GM19395 (cell line): ENCODE measurements at regions not wholly inside any gene's neighbourhood (a gene's known extent, or its start where the extent isn't known, plus 50 kb on each side); places are given as distances from the start of the nearest gene placed in this dataset.

Experiments
- ATAC-seq: cut with Tn5 transposase; IDR thresholded peaks from one replicate; pipeline ENCODE4 v1.9.1; 2021; ENCODE audit warnings: mild to moderate bottlenecking, moderate library complexity; ENCODE audit not compliant: unreplicated experiment

DNA sequence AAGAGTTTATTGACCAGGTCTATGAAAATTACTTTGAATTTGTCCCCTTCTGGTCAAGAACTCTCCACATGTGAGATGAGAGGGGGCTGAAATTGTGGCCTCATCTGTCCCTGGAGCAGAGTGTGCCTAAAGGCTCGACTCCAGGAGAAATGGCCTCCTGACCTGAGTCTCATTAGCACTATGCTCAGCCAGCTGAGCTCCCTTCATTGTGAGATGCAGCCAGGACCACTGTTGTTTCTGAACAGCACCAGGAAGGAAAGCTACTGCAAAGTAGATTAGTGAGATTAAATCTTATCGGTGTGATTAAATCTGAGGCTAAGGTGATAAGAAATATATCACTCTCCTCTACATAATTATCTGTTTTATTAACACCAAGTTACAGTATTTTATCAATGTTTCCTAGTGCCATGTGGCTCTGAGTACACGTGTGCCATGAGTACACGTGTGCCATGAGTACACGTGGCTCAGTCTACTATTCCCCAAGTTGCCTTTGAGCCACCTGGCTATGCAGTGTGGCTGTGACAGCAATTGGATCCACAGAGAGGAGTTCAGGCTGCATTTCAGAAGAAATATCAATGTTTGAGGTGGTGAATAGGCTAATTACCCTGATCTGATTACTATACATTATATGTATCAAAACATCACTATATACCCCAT is 126.9 kb downstream of the IPMK start:
- ATAC-seq, result no peak

DNA sequence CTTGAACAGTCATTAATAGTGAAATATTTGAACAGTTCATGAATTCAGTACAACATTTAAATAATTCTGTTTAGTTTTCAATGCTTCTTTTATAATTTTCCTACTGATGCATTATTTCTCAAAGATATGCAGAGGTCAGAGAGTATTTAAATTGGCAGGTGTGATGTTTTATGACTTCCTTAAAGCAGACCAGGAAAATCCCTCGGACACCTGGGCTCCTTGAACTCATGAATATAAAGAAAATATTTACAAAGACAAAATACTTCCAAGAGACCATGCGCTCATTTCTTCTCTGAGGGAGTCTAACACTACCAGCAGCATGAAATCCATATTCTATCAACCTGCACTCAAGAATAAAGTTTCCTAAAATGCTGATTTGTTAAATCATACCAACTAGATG is 127.6 kb downstream of the IPMK start:
- ATAC-seq, result no peak

- no peak for ATAC-seq
Measured at GRCh38 chr10:58137813-58138212, 129.9 kb downstream of the IPMK start.

- no peak for ATAC-seq
Measured at GRCh38 chr10:58115218-58116050, 152.3 kb downstream of the IPMK start.

DNA sequence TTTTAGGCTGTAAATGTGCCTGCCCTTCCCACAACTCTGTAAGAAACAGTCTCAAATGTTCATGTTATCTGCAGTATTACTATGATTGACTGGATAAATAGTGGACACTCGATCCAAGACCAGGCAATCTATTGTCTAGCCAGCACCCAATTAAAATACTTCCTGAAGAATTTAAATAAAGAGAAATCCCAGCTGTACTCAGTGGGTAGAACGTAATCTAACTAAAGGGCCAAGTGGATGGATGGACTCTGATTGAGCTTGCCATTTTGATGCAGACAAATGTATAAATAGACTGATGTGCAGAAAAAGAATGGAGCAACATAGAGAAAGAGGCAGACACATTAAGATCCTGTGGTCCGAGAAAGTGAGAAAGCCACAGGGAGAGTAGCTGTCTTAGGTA is 158.0 kb downstream of the IPMK start:
- no peak for ATAC-seq

DNA sequence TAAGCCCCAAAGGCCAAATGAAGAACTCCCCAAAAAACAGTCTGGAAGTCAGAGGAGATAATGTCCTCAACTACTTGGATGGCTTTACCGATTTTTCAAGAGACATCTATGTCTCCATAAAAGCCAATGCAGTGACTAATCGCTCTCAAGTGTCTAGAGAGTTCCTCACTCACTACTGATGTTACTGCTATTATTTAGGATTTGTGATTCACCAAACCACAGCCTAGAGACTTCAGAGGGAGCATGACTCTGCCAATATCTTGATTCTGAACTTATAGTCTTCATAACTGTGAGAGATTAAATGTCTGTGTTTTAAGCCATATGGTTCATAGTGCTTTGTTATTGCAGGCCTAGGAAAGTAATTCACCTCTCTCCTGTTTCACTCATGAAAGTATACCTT is 160.2 kb downstream of the IPMK start:
- no peak for ATAC-seq

DNA sequence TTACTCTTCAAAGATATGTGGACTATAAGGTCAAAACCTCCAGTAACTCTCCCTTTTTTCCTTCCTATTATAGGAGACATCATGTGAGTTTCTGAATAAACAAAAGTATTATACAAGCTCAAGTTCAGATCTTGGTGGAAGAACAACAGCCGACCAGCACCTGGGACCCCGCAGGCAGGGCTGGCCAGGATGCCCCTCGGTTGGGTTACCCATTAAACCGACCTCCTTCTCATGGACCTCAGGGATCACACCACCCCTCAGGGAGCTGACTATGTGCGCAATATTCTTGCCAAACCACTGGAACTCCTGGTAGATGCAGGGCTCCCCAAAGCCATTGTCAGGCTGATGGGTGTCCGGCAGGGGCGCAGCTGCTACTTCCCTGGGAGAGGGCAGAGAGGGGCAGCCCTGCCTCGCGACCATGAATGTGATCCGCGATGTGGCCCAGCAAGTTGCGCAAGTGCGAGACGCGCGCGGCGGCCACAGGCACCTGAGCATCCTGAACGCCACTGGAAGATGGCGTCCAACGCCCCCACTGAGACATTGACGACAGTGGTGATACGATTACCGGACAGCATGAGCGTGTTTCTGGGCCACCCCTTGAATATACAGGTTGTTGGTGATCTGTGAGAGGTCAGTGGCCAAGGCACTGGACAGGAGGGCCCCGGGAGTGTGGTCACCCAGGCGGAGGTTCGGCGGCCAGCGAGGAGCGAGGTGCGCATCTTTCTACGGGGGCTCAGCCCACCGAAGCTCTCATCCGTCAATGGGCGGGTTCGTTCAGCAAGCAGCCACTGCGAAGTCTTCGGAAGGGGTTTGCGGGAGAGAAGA is 161.3 kb downstream of the IPMK start:
- ATAC-seq, result no peak

DNA sequence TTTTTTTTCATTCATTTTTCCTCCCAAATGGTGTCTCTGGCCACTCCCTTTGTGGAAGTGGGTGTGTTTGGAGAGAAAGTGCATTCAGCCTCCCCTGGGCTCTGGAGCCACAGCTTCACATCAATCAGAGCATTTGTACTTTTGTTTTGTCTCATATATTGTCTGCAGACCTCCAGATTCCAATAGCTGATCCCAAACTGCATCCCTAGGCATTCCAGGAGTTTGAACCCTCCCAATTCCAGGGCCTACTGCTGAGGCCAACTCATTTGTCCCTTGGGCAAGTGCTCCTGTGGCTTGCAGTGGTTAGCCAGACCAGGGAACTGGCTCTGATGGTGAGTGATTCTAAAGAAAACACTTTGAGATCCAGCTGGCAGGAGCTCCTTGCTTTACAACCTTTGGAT is 163.3 kb downstream of the IPMK start:
- ATAC-seq, result no peak

DNA sequence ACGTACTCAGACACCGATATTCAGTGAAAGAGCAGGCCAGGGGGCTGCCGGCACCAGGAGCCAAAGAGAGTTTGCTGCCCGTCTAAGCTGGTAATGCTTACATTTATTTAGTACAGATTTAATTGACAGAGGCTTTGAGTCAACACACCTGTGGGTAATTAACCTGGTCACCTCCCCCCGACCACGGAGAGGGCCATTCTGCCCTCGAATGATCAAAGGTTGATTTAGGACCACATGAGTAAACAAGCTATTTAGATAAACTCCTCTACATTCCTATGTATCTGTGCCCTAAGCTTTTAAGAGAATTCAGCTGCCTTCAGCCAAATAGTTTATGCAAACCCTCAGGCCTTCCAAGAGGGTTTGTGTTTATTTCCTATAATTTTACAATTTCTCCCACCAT is 164.8 kb downstream of the IPMK start:
- no peak for ATAC-seq

DNA sequence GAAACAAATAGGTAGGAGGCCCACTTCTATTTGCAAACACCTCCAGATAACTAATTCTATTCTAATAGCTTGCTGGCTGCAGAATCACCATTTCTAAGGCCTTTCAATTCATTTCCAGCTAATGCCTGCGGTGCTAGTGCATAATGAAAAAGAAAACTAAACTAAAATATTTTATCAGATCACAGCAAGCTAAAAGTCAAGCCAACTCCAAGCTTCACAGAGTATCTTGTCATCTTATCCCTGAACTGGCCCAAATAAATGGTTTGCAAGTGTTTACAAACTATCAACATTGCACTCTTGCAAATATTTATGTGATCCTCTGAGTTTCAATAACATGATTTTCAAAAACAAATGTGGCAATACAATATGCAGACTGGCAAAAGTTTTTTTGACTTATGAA is 166.0 kb downstream of the IPMK start:
- ATAC-seq, result no peak

GRCh38 chr10:58094985-58095718 is 172.5 kb downstream of the IPMK start:
- no peak for ATAC-seq

DNA sequence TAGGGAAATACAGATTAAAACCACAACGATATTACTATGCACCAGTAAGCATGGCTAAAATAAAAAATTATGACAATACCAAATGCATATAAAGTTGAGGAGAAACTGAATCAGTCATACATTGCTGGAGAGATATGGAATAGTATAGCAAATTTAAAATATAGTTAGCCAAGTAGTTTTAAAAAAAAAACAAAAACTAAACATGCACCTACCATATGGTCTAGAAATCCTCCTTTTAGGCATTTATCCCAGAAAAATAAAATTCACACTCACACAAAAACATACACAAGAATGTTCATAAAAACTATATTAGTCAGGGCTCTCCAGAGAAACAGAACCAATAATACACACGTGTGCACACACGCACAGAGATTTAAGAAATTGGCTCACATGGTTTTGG is 175.8 kb downstream of the IPMK start:
- no peak for ATAC-seq

GRCh38 chr10:58089739-58090138 is 178.0 kb downstream of the IPMK start:
- ATAC-seq, result no peak

- no peak for ATAC-seq
Measured at GRCh38 chr10:58087896-58088295, 179.8 kb downstream of the IPMK start.

DNA sequence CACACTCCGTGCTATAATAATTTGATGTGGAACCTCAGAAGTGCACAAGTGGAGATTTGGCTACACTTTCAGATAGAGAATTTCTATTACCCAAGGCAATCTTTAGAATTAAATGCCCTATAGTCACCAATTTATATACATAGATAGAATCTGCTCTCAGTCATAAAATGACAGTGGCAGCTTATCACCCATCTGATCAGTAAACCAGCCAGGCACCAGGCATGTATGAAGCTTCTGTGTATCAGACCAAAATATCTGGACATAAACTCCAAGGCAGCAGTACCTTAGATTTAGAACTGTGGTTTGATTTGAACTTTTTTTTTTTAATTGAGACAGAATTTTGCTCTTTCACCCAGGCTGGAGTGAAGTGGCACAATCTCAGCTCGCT is 180.9 kb downstream of the IPMK start:
- ATAC-seq, result no peak

DNA sequence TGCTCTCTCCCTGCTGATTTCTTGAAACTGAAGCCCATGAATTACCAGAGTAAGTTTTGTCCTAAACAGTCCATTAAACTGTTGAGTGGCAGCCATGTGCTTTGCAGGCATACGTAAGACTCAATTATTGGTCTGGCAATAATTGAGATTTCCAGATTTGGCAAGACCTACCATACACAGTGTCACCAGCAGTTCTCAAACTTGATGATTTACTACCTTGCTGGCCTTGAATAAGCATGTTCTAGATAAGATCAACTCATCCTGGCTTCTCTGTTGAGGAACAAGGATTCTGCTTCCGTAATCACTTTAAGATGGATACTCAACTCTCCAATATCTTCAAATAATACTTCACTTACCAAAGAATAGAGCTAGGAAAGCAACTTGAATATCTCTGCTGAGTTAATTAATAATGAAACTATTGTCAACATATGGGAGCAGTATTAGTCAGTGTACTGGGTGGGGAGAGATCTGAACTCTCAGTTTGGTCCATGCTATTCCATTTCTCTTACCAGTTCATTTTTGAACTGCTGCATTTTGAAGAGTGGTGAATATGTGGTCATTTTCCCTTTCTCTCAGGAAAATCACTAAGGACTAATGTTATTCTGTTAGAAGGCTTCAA is 181.4 kb downstream of the IPMK start:
- ATAC-seq, result no peak

- no peak for ATAC-seq
Measured at GRCh38 chr10:58082248-58082647, 185.4 kb downstream of the IPMK start.

DNA sequence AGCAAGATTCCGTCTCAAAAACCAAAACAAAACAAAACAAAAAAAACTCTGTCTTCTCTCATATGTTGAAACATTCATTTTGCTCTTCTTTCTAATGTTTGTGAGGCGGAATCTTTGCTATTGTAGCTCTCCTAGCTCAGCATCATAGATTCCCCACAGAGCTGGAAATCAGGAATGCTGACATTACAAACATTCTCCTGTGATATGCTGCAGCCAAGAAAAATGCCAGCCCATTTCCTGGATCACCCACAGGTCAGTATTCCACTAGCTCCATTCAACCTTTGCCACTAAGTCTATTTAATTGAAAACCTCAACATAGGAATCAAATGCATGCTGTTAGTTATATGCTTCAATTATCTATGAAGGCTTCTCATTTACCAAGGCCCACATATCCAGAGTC is 186.3 kb downstream of the IPMK start:
- no peak for ATAC-seq

GRCh38 chr10:58079461-58079860 is 188.2 kb downstream of the IPMK start:
- ATAC-seq, result no peak

DNA sequence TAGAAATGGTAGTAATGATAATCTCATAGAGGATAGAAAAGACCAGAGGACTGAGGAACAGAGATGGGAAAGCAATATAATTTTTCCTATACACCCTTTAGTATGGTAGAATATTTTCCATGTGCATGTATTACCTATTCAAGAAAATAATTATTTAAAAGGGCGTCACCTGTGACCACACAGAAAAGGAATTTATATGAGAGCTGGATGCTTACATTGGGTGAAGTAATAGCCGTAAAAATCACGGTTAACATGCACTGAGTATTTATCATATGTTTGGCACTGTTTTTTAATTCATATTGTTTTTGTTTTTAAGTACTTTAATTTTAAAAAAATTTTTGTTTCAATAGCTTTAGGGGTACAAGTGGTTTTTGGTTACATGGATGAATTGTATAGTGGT is 195.1 kb downstream of the IPMK start:
- no peak for ATAC-seq

DNA sequence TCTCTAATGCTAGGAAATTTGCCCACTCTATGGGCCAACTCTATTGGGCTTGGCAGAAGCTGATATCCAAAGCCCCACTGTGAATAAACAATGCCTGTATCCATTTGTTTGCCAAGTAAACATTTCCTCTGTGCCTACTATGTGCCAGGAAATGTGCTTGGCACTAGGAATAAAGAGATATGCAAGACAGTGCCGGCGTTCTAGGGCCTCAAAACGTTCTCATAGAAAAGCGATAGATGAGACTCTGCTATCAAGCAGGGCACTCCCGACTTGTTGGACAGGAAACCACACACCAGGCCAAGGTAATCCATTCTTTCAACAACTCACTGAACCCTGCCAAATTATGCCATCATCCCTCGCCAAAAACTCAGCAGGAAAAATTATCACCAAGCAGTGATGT is 196.7 kb downstream of the IPMK start:
- no peak for ATAC-seq
